SK-N-SH (cell line): ENCODE measurements at regions not wholly inside any gene's neighbourhood (a gene's known extent, or its start where the extent isn't known, plus 50 kb on each side); places are given as distances from the start of the nearest gene placed in this dataset.

ENCODE experiments used
- CTCF ChIA-PET: fragments of 300-600, 350-600 bp; formaldehyde crosslinking; extraction: SDS; loops from one replicate; lab custom pipeline; 2021; lab: Yijun Ruan, JAX
- POLR2A ChIA-PET: fragments of 350-600 bp; sonication (Branson Sonifier 250); formaldehyde crosslinking; extraction: SDS; loops from one replicate; lab custom pipeline; 2020; ENCODE audit warnings: antibody characterized with exemption, inconsistent platforms; lab: Yijun Ruan, JAX
- DNase-seq: peaks from one replicate; pipeline ENCODE4 v3.0.0; 2012
- H2AFZ ChIP-seq: fragments of 200-600 bp; sonication (generic); 2 replicates; pipeline ENCODE4 v1.8.1; 2016; ENCODE audit warnings: antibody characterized with exemption, mild to moderate bottlenecking, low read depth
- H3F3A ChIP-seq: fragments of 200-600 bp; sonication (generic); replicated peaks from 2 replicates; pipeline ENCODE3; 2016; ENCODE audit warnings: antibody characterized with exemption, mild to moderate bottlenecking; ENCODE audit not compliant: insufficient read depth
- H3K27ac ChIP-seq, 2 experiments: fragments of 200-500 bp in 1 of 2; fragments of 200-600 bp in 1 of 2; sonication (Bioruptor generic) in 1 of 2; sonication (generic), shearing (Covaris generic) in 1 of 2; 2 replicates each; pipeline versions ENCODE4 v1.5.1 to v1.6.1; 2014 to 2016; ENCODE audit warnings: low read depth in 2 of 2, inconsistent platforms in 1 of 2, low read length in 1 of 2, mild to moderate bottlenecking in 1 of 2, mixed read lengths in 1 of 2
- H3K27me3 ChIP-seq: fragments of 200-600 bp; sonication (generic), shearing (Covaris generic); 2 replicates; pipeline ENCODE4 v1.6.1; 2016; ENCODE audit warnings: mixed run types; ENCODE audit not compliant: insufficient read depth
- H3K36me3 ChIP-seq, 2 experiments: fragments of 200-500 bp in 1 of 2; fragments of 200-600 bp in 1 of 2; sonication (Bioruptor generic) in 1 of 2; sonication (generic) in 1 of 2; replicated peaks in 1 of 2; 2 replicates each; pipeline versions ENCODE3 to v1.5.1; 2014 to 2016; ENCODE audit warnings: low read length in 1 of 2, mild to moderate bottlenecking in 1 of 2; ENCODE audit not compliant: insufficient read depth in 2 of 2, control insufficient read depth in 1 of 2
- H3K4me1 ChIP-seq, 2 experiments: fragments of 200-500 bp in 1 of 2; fragments of 200-600 bp in 1 of 2; sonication (Bioruptor generic) in 1 of 2; sonication (generic), shearing (Covaris generic) in 1 of 2; 2 replicates each; pipeline versions ENCODE4 v1.5.1 to v1.6.1; 2014 to 2016; ENCODE audit warnings: low read depth in 1 of 2, low read length in 1 of 2, mixed run types in 1 of 2; ENCODE audit not compliant: insufficient read depth in 2 of 2, control insufficient read depth in 1 of 2
- H3K4me2 ChIP-seq: fragments of 200-600 bp; sonication (generic), shearing (Covaris generic); 2 replicates; pipeline ENCODE4 v1.6.1; 2017; ENCODE audit warnings: mixed run types
- H3K4me3 ChIP-seq, 2 experiments: fragments of 200-500 bp in 1 of 2; fragments of 200-600 bp in 1 of 2; sonication (Bioruptor generic) in 1 of 2; sonication (generic), shearing (Covaris generic) in 1 of 2; 2 replicates each; pipeline versions ENCODE4 v1.5.1 to v1.8.1; 2014 to 2016; ENCODE audit warnings: low read depth in 2 of 2, inconsistent platforms in 1 of 2, low read length in 1 of 2, mild to moderate bottlenecking in 1 of 2, mixed read lengths in 1 of 2, moderate library complexity in 1 of 2
- H3K79me2 ChIP-seq: fragments of 200-600 bp; sonication (generic); 2 replicates; pipeline ENCODE4 v1.8.1; 2017; ENCODE audit warnings: mild to moderate bottlenecking; ENCODE audit not compliant: insufficient read depth
- H3K9ac ChIP-seq: fragments of 200-600 bp; sonication (generic); 2 replicates; pipeline ENCODE4 v1.6.1; 2017; ENCODE audit warnings: mixed run types
- H3K9me2 ChIP-seq: fragments of 200-600 bp; sonication (generic); 2 replicates; pipeline ENCODE4 v1.6.1; 2017; ENCODE audit warnings: mixed run types
- H3K9me3 ChIP-seq: fragments of 200-600 bp; sonication (generic); 2 replicates; pipeline ENCODE4 v1.6.1; 2017; ENCODE audit warnings: mixed run types, mild to moderate bottlenecking, moderate library complexity
- H4K20me1 ChIP-seq: fragments of 200-600 bp; sonication (generic); 2 replicates; pipeline ENCODE4 v1.6.1; 2017; ENCODE audit warnings: mild to moderate bottlenecking, mixed run types; ENCODE audit not compliant: insufficient read depth
- ELF1 ChIP-seq: IDR thresholded peaks from 2 replicates; pipeline ENCODE4 v1.4.0; 2012
- GABPA ChIP-seq: IDR thresholded peaks from 2 replicates; pipeline ENCODE4 v1.4.0; 2012; ENCODE audit warnings: low read depth, mild to moderate bottlenecking
- SIN3A ChIP-seq: IDR thresholded peaks from 2 replicates; pipeline ENCODE4 v1.6.1; 2012; ENCODE audit warnings: low read depth, mild to moderate bottlenecking, low read length, moderate library complexity, borderline replicate concordance
- SMC3 ChIP-seq: IDR thresholded peaks from 2 replicates; pipeline ENCODE4 v1.6.1; 2012; ENCODE audit warnings: low read depth, low read length, improper control_type of control experiment
- TEAD4 ChIP-seq: IDR thresholded peaks from 2 replicates; pipeline ENCODE4 v1.4.0; 2012; ENCODE audit warnings: mild to moderate bottlenecking, borderline replicate concordance; ENCODE audit not compliant: insufficient read depth
- YY1 ChIP-seq: IDR thresholded peaks from 2 replicates; pipeline ENCODE4 v1.4.0; 2012; ENCODE audit warnings: low read depth, mild to moderate bottlenecking
- WGBS: methylation state at CpG from one replicate; pipeline ENCODE4 v1.1.6; 2017; ENCODE audit warnings: low lambda C conversion rate; 5-methylcytosine and 5-hydroxymethylcytosine counted together
- TF ChIP-seq, protein P1 (sequence below): IDR thresholded peaks from 2 replicates; pipeline ENCODE4 v1.4.0; 2012; ENCODE audit warnings: low read depth, borderline replicate concordance

DNA sequence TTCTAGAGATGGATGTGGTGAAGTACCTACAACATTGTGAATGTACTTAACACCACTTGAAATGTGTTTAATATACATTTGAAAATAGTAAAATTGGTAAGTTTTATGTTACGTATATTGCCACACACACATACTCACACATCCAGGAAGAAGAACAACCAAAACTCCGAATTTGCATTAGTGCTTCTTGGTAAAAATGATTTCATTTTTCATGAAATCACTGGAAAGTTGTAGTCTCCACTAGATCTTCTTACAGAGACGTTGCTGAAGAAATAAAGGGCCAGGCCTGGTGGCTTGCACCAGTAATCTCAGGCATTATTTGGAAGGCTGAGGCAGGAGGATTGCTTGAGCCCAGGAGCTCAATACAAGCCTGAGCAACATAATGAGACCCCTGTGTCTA, 118.6 kb upstream of the ZNF608 start:
- Histone ChIP-seq H3F3A (no peaks in the 10 kb centered on the region), H3K4me2 (no peak overlapping the region), H3K36me3 (no peaks in the 10 kb centered on the region), H3K9ac (no peak overlapping the region), H3K27ac (no peak overlapping the region), H3K4me1 (peaks cover 7 to 15% of the 10 kb centered on the region in 2 experiments; a peak in 2 of 4 replicates), H3K27me3 (no peaks in the 10 kb centered on the region), H4K20me1 (no peaks in the 10 kb centered on the region), H3K9me3 (no peaks in the 10 kb centered on the region), H2AFZ (no peak overlapping the region), H3K79me2 (no peaks in the 10 kb centered on the region), H3K9me2 (no peaks in the 10 kb centered on the region), H3K4me3 (no peak overlapping the region)
- WGBS: 84% methylated on average over 3 of the region's 3 CpGs
- no peak for TF ChIP-seq SIN3A
- TF ChIP-seq SMC3: no peak
- DNase-seq: no peak
- ChIA-PET POLR2A (no interaction called here), CTCF (interaction anchor here (0.8 kb wide), 1 partner anchor 65 kb away, joined by 3 read pairs; no protein-coding TSS in a partner anchor)

GRCh38 chr5:124865603-124866354, 119.3 kb upstream of the ZNF608 start:
- no peaks in the 10 kb centered on the region for H3K27me3 ChIP-seq
- H3F3A ChIP-seq: no peaks in the 10 kb centered on the region
- H3K9me3 ChIP-seq: no peaks in the 10 kb centered on the region
- ChIA-PET POLR2A (interaction anchor here (0.9 to 1.3 kb wide), 2 partner anchors 59 to 117 kb away, joined by 4 to 6 read pairs; no protein-coding TSS in a partner anchor), CTCF (interaction anchor here (0.6 to 0.8 kb wide), 2 partner anchors 64 to 65 kb away, joined by 3 read pairs; no protein-coding TSS in a partner anchor)
- no peaks in the 10 kb centered on the region for H3K79me2 ChIP-seq
- WGBS: 93% methylated on average over 4 of the region's 4 CpGs
- peaks cover 7 to 12% of the 10 kb centered on the region in 2 experiments; a peak in 2 of 4 replicates for H3K4me1 ChIP-seq
- no peaks in the 10 kb centered on the region for H3K9me2 ChIP-seq
- no peak overlapping the region for H3K4me3 ChIP-seq
- no peaks in the 10 kb centered on the region for H3K36me3 ChIP-seq
- no peak overlapping the region for H3K4me2 ChIP-seq
- TF ChIP-seq ELF1 (no peak), TEAD4 (no peak), GABPA (no peak), YY1 (no peak)
- TF ChIP-seq, protein P1, sequence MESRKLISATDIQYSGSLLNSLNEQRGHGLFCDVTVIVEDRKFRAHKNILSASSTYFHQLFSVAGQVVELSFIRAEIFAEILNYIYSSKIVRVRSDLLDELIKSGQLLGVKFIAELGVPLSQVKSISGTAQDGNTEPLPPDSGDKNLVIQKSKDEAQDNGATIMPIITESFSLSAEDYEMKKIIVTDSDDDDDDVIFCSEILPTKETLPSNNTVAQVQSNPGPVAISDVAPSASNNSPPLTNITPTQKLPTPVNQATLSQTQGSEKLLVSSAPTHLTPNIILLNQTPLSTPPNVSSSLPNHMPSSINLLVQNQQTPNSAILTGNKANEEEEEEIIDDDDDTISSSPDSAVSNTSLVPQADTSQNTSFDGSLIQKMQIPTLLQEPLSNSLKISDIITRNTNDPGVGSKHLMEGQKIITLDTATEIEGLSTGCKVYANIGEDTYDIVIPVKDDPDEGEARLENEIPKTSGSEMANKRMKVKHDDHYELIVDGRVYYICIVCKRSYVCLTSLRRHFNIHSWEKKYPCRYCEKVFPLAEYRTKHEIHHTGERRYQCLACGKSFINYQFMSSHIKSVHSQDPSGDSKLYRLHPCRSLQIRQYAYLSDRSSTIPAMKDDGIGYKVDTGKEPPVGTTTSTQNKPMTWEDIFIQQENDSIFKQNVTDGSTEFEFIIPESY: no peak
- no peak for DNase-seq
- no peak overlapping the region for H2AFZ ChIP-seq
- H3K27ac ChIP-seq: no peak overlapping the region
- no peaks in the 10 kb centered on the region for H4K20me1 ChIP-seq
- no peak overlapping the region for H3K9ac ChIP-seq
